Mammary epithelial cell (primary cell): ENCODE measurements at regions not wholly inside any gene's neighbourhood (a gene's known extent, or its start where the extent isn't known, plus 50 kb on each side); places are given as distances from the start of the nearest gene placed in this dataset.

ENCODE experiments used
- CTCF ChIP-seq, 2 donors: IDR thresholded peaks in 1 of 2; conservative IDR thresholded peaks in 1 of 2; 2 replicates each; pipeline ENCODE4 v1.5.1; 2011 to 2012; ENCODE audit warnings: inconsistent platforms in 2 of 2, low read length in 2 of 2, mild to moderate bottlenecking in 2 of 2, control low read depth in 1 of 2, low read depth in 1 of 2; ENCODE audit not compliant: insufficient read depth in 1 of 2; ENCODE audit errors: extremely low read depth in 1 of 2
- EZH2 ChIP-seq: IDR thresholded peaks from 2 replicates; pipeline ENCODE4 v1.6.1; 2012; ENCODE audit warnings: low read length, inconsistent platforms, borderline replicate concordance

DNA sequence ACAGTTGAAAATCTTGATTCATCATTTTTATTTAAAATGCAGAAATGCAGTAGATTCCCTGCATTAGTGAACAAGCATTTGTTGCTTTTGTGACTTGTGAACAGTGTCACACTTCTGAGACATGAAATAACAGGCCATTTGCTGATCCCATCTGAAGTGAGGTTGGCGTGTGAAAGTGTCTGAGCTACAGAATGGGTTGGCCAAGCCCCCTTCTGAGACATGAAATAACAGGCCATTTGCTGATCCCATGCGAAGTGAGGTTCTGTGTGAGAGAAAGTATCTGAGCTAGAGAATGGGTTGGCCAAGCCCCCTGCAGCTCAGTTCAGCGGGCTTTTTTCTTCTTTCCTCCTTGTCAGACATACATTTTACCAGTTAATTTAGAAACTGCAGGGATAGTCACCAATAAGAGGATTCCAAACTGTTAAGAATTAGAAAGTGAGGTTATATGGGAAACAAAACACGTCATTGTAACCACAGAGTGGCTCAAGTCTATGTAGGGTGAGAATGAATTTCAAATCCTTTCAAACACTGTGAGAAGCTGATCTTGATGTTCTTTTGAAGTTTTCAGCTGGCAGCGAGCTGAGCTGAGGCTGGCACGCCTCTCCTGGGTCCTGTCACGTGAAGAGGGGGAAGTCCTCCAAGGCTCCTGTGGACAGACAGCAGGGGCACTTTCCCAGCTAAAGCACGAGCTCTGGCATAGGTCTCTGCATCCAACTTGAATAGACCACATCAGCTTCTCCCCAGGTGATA, 339.2 kb upstream of the SALL3 start:
- no peak for TF ChIP-seq CTCF (conservative IDR thresholded peaks at IDR 0.05 in 1 of 2, IDR thresholded peaks at IDR 0.05 in 1 of 2; ENCODE audit: extremely low read depth in 1 of 2, insufficient read depth in 1 of 2, low read depth in 1 of 2, low read length in 2 of 2)
- no peak for TF ChIP-seq EZH2
